Mammary epithelial cell (primary cell): ENCODE measurements at regions not wholly inside any gene's neighbourhood (a gene's known extent, or its start where the extent isn't known, plus 50 kb on each side); places are given as distances from the start of the nearest gene placed in this dataset.

Experiments
- CTCF ChIP-seq, 2 donors: IDR thresholded peaks in 1 of 2; conservative IDR thresholded peaks in 1 of 2; 2 replicates each; pipeline ENCODE4 v1.5.1; 2011 to 2012; ENCODE audit warnings: inconsistent platforms in 2 of 2, low read length in 2 of 2, mild to moderate bottlenecking in 2 of 2, control low read depth in 1 of 2, low read depth in 1 of 2; ENCODE audit not compliant: insufficient read depth in 1 of 2; ENCODE audit errors: extremely low read depth in 1 of 2
- EZH2 ChIP-seq: IDR thresholded peaks from 2 replicates; pipeline ENCODE4 v1.6.1; 2012; ENCODE audit warnings: low read length, inconsistent platforms, borderline replicate concordance

- TF ChIP-seq CTCF (conservative IDR thresholded peaks at IDR 0.05 in 1 of 2, IDR thresholded peaks at IDR 0.05 in 1 of 2; ENCODE audit: extremely low read depth in 1 of 2, insufficient read depth in 1 of 2, low read depth in 1 of 2, low read length in 2 of 2), result no peak
- TF ChIP-seq EZH2, result no peak
These were observed 245.2 kb downstream of the BUB3 start for GRCh38 chr10:123399276-123399839.
